ENCODE measurements at regions not wholly inside any gene's neighbourhood (a gene's known extent, or its start where the extent isn't known, plus 50 kb on each side); places are given as distances from the start of the nearest gene placed in this dataset.

- no peak for TF ChIP-seq CTCF (conservative IDR thresholded peaks at IDR 0.05; ENCODE audit: low read depth, low read length)
- no peak overlapping the region for H3K4me3 ChIP-seq (ENCODE audit: low read length)
- no peak for DNase-seq (ENCODE audit: low read depth)
Observed at GRCh38 chr3:148466143-148466542, 231.6 kb upstream of the AGTR1 start.

- H3K4me3 ChIP-seq (ENCODE audit: low read length) = no peak overlapping the region
- TF ChIP-seq CTCF (conservative IDR thresholded peaks at IDR 0.05; ENCODE audit: low read depth, low read length) = no peak
- DNase-seq (ENCODE audit: low read depth) = no peak
Observed at GRCh38 chr3:148466980-148467740, 230.5 kb upstream of the AGTR1 start.

GRCh38 chr3:148477375-148477774 is 220.3 kb upstream of the AGTR1 start:
- DNase-seq (ENCODE audit: low read depth) = no peak
- no peak for TF ChIP-seq CTCF (conservative IDR thresholded peaks at IDR 0.05; ENCODE audit: low read depth, low read length)
- H3K4me3 ChIP-seq (ENCODE audit: low read length) = no peak overlapping the region

GRCh38 chr3:148493631-148494030 is 204.1 kb upstream of the AGTR1 start:
- TF ChIP-seq CTCF (conservative IDR thresholded peaks at IDR 0.05; ENCODE audit: low read depth, low read length) = no peak

GRCh38 chr3:148494451-148494850 is 203.3 kb upstream of the AGTR1 start:
- TF ChIP-seq CTCF (conservative IDR thresholded peaks at IDR 0.05; ENCODE audit: low read depth, low read length) = no peak
- no peak overlapping the region for H3K4me3 ChIP-seq (ENCODE audit: low read length)
- no peak for DNase-seq (ENCODE audit: low read depth)

More at GRCh38 chr3:148493631-148494030, 204.1 kb upstream of the AGTR1 start:
- DNase-seq (ENCODE audit: low read depth) = no peak
- no peak overlapping the region for H3K4me3 ChIP-seq (ENCODE audit: low read length)

- peak; percentile 8 for DNase-seq (ENCODE audit: low read depth)
- no peak for TF ChIP-seq CTCF (conservative IDR thresholded peaks at IDR 0.05; ENCODE audit: low read depth, low read length)
- no peak overlapping the region for H3K4me3 ChIP-seq (ENCODE audit: low read length)
Observed at GRCh38 chr3:148500881-148501280, 196.8 kb upstream of the AGTR1 start.

- no peak for TF ChIP-seq CTCF (conservative IDR thresholded peaks at IDR 0.05; ENCODE audit: low read depth, low read length)
- DNase-seq (ENCODE audit: low read depth) = no peak
- no peak overlapping the region for H3K4me3 ChIP-seq (ENCODE audit: low read length)
Observed at GRCh38 chr3:148510116-148510515, 187.6 kb upstream of the AGTR1 start.
